ENCODE measurements at regions not wholly inside any gene's neighbourhood (a gene's known extent, or its start where the extent isn't known, plus 50 kb on each side); places are given as distances from the start of the nearest gene placed in this dataset.
A peak's percentile ranks its signal among the peaks of the same experiment; 100 is the strongest.

DNA sequence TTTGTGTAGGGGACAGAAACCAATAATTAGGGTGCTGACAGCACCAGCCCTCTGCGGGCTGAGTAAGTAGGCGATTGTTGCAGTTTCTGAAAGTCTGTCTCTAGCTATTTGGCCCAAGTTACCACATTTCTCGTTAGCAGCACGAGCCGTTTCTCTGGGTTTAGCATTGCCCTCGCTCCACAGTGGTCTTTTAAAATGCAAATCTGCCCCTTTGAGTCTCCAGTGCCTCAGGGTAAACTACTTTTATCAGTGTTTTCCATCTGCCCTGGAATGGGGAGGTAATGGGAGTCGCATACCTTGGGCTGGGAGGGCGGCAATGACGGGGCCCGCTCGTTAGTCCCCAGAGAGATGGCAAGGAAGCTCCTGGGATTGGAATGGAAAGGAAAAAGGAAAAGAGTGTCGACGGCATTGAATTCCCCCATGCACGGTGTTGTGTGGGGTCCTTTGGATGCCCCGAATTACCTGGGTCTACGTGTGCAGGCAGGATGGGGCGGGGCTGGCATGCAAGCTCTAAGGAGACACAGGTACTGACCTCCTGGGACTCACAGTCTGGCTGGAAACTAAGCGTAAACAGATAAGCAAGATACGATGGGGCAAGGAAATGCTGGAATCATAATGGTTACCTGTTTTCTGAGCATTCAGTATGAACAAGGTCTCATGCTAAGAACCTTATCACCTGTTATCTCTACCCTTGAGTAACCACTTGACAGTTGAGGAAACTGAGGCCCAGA, 131.8 kb upstream of the MAP1LC3B2 start:
- no peak for DNase-seq (ENCODE audit: low read depth)
- TF ChIP-seq, protein P1, sequence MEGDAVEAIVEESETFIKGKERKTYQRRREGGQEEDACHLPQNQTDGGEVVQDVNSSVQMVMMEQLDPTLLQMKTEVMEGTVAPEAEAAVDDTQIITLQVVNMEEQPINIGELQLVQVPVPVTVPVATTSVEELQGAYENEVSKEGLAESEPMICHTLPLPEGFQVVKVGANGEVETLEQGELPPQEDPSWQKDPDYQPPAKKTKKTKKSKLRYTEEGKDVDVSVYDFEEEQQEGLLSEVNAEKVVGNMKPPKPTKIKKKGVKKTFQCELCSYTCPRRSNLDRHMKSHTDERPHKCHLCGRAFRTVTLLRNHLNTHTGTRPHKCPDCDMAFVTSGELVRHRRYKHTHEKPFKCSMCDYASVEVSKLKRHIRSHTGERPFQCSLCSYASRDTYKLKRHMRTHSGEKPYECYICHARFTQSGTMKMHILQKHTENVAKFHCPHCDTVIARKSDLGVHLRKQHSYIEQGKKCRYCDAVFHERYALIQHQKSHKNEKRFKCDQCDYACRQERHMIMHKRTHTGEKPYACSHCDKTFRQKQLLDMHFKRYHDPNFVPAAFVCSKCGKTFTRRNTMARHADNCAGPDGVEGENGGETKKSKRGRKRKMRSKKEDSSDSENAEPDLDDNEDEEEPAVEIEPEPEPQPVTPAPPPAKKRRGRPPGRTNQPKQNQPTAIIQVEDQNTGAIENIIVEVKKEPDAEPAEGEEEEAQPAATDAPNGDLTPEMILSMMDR (conservative IDR thresholded peaks at IDR 0.05; ENCODE audit: control insufficient read depth, insufficient read depth, low read depth, low read length) = no peak
- no peak overlapping the region for H3K4me3 ChIP-seq (ENCODE audit: control insufficient read depth, low read depth, low read length)

DNA sequence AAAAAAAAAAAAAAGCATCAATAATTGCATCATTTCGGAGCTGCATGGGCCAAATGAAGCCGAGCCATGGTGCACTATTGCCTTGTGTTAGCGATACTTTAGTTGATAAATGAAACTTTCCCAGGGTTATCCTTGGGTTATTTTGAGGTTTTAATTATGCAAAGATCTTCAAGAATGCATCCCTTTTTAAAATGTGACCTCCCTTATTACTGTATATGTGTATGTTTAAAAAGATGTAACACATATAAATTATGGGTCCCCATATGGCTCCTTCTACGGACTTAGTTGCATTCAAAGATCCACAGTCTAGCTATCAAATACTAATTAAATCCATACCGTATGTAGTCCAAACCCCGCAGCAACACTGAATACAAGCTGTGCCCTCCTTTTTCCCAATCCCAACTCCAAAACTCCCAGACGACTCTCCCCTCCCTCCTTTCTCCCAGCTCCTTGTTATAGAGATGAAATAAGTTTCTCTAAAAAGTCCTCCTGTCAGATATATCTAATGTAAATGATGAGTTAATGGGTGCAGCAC, 129.3 kb upstream of the MAP1LC3B2 start:
- no peak overlapping the region for H3K4me3 ChIP-seq (ENCODE audit: control insufficient read depth, low read depth, low read length)
- TF ChIP-seq, protein P1 (conservative IDR thresholded peaks at IDR 0.05; ENCODE audit: control insufficient read depth, insufficient read depth, low read depth, low read length) = no peak
- DNase-seq (ENCODE audit: low read depth) = no peak

DNA sequence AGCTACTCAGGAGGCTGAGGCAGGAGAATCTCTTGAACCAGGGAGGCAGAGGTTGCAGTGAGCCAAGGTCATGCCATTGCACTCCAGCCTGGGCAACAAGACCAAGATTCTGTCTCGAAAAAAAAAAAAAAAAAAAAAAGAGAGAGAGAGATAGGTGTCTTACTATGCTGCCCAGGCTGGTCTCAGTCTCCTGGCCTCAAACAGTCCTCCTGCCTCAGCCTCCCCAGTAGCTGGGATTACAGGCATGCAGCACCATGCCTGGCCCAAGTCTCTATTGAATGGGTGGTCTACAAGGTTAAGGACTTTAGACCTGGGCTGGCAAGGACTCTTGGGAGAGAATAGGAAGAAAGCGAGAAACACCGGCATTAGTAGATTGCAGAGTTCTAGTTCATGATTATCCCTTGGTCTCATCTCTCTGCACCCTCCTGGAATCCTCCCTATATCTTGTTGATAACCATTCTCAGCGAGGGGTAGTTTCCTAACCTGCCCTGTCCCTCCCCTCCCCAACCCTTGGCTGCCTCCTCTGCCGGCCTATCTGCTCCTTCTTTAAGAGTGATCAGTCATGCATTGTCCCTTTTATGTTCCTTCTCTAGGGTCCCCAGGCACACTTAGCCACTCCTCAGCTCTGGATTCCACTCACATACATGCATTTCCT, 128.1 kb upstream of the MAP1LC3B2 start:
- no peak overlapping the region for H3K4me3 ChIP-seq (ENCODE audit: control insufficient read depth, low read depth, low read length)
- DNase-seq (ENCODE audit: low read depth) = no peak
- TF ChIP-seq, protein P1 (conservative IDR thresholded peaks at IDR 0.05; ENCODE audit: control insufficient read depth, insufficient read depth, low read depth, low read length) = no peak

DNA sequence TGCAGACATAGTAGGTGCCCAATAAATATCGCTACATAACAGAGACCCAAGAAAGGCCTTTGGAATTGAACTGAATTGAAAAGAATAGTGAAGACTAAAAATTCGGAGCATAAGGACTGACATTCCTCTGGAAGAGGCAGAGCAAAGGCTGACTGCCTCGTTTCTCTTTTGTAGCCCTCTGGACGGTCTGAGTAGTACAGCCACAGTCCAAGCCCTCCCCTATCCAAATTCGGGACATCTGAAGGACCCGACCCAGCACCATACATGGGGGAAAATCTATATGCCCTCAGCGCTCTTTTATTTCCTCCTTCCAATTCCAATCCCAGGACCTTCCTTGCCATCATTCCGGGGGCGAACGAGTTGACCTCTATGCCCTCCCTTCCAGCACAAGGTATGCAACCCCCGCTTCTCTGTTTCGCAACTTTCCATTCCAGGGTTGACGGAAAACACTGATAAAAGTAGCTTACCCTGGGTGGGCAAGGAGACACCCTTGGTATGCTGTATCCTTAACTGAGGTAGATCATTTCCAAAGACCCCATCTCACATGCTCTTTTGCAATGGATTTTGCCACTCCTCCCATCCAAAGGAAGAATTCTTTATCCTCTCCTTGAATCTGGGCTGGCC, 127.4 kb upstream of the MAP1LC3B2 start:
- TF ChIP-seq, protein P1 (conservative IDR thresholded peaks at IDR 0.05; ENCODE audit: control insufficient read depth, insufficient read depth, low read depth, low read length) = no peak
- DNase-seq (ENCODE audit: low read depth) = no peak

DNA sequence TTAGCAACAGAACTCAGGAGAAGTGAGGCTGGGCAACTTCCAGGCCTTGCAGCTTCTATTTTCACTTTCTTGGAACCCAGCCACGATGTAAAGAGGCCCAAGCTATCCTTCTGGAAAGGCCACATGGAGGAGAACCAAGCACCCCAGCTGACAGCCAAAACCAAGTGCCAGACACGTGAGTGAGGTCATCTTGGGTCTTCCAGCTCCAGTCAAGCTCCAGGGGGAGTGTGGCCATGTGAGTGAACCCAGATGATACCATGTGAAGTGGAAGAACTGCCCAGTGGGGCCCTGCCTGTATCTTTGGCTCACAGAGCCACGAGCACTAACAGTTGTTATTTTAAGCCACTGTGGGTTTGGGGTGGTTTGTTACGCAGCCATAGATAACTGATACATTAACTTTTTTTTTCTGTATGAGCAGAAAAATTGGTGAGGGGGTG, 126.8 kb upstream of the MAP1LC3B2 start:
- H3K4me3 ChIP-seq (ENCODE audit: control insufficient read depth, low read depth, low read length) = no peak overlapping the region
- peak; percentile 81 for DNase-seq (ENCODE audit: low read depth)
- TF ChIP-seq, protein P1 (conservative IDR thresholded peaks at IDR 0.05; ENCODE audit: control insufficient read depth, insufficient read depth, low read depth, low read length) = no peak

More for the DNA sequence above, 127.4 kb upstream of the MAP1LC3B2 start:
- H3K4me3 ChIP-seq (ENCODE audit: control insufficient read depth, low read depth, low read length) = no peak overlapping the region

DNA sequence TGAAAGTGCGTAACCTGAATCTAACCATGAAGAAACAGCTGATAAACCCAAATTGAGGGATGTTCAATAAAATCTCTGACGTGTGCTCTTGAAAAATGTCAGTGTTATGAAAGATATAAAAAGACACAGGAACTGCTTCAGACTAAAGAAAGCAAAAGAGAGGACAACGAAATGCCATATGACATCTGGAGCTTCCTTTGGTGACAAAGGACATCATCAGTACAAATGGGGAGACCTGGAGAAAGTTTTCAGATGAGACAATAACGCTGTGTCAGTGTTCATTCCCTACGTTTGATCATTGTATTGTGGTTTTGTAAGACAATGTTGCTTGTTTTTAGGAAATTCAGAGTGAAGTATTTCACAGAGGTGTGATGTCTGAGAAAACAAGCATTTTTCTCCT, 125.9 kb upstream of the MAP1LC3B2 start:
- no peak for DNase-seq (ENCODE audit: low read depth)

More for the DNA sequence above, 125.9 kb upstream of the MAP1LC3B2 start:
- TF ChIP-seq, protein P1 (conservative IDR thresholded peaks at IDR 0.05; ENCODE audit: control insufficient read depth, insufficient read depth, low read depth, low read length) = no peak
- no peak overlapping the region for H3K4me3 ChIP-seq (ENCODE audit: control insufficient read depth, low read depth, low read length)

Measured in fibroblast of mammary gland (primary cell).